ENCODE measurements at regions not wholly inside any gene's neighbourhood (a gene's known extent, or its start where the extent isn't known, plus 50 kb on each side); places are given as distances from the start of the nearest gene placed in this dataset.

GRCh38 chr6:87756858-87757257 is 54.8 kb upstream of the AKIRIN2 start:
- H3K36me3 ChIP-seq (ENCODE audit: control insufficient read depth in 2 of 2, extremely low read depth in 1 of 2, insufficient read depth in 2 of 2, low read length in 2 of 2) = no peaks in the 10 kb centered on the region
- H3K27me3 ChIP-seq (ENCODE audit: control insufficient read depth in 2 of 2, insufficient read depth in 2 of 2, low read length in 2 of 2) = no peaks in the 10 kb centered on the region
- H3K9me1 ChIP-seq (replicated peaks; ENCODE audit: control insufficient read depth, extremely low read depth, insufficient read depth, low read length) = no peaks in the 10 kb centered on the region
- no peaks in the 10 kb centered on the region for H3K9me3 ChIP-seq (replicated peaks; ENCODE audit: control insufficient read depth, insufficient read depth, low read length)
- FAIRE-seq = no peak
- H3K79me2 ChIP-seq (ENCODE audit: control insufficient read depth, insufficient read depth, low read length) = no peaks in the 10 kb centered on the region
- no TSS peak for BruUV-seq (replicated peaks)
- no peak overlapping the region for H3K4me3 ChIP-seq (replicated peaks in 1 of 3; ENCODE audit: insufficient read depth in 1 of 3, low read depth in 1 of 3, low read length in 3 of 3)
- H4K20me1 ChIP-seq (replicated peaks; ENCODE audit: control insufficient read depth, extremely low read depth, insufficient read depth, low read length) = no peaks in the 10 kb centered on the region
- ChIA-PET CTCF (interaction anchor here (1.2 to 1.5 kb wide), 2 partner anchors 8 to 9 kb away, joined by 3 to 4 read pairs; no protein-coding TSS in a partner anchor), POLR2A (no interaction called here)
- H3K4me2 ChIP-seq (ENCODE audit: insufficient read depth, low read length) = no peak overlapping the region
- TF ChIP-seq POLR2AphosphoS5 (IDR thresholded peaks at IDR 0.05; ENCODE audit: insufficient read depth, low read depth, low read length) (no peak), GATA2 (IDR thresholded peaks at IDR 0.05; ENCODE audit: insufficient read depth, insufficient read length, low read depth, low read length) (peak; percentile 70), FOS (IDR thresholded peaks at IDR 0.05; ENCODE audit: borderline replicate concordance, insufficient read depth, low read length) (peak; percentile 53)
- TF ChIP-seq, protein P1, sequence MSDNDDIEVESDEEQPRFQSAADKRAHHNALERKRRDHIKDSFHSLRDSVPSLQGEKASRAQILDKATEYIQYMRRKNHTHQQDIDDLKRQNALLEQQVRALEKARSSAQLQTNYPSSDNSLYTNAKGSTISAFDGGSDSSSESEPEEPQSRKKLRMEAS (IDR thresholded peaks at IDR 0.05; ENCODE audit: insufficient read depth, insufficient read length) = no peak
- intact Hi-C loops (cut with micrococcal nuclease) = no loop called here
- dilution Hi-C loops (cut with MboI; ENCODE audit: extremely low pct_ligation_motif_present, low sequenced_read_pairs) = no loop called here
- no peak overlapping the region for H3K9ac ChIP-seq (replicated peaks; ENCODE audit: extremely low read depth, insufficient read depth, low read length)
- H3K4me1 ChIP-seq (ENCODE audit: control insufficient read depth, extremely low read depth, insufficient read depth, low read length) = no peaks in the 10 kb centered on the region
- H3K27ac ChIP-seq (ENCODE audit: insufficient read depth, low read depth, low read length) = no peak overlapping the region
- DNase-seq (ENCODE audit: low read depth, low spot score) = peak; percentile 26
- peak overlapping the region; percentile 62 for H2AFZ ChIP-seq (ENCODE audit: low read depth, low read length)

DNA sequence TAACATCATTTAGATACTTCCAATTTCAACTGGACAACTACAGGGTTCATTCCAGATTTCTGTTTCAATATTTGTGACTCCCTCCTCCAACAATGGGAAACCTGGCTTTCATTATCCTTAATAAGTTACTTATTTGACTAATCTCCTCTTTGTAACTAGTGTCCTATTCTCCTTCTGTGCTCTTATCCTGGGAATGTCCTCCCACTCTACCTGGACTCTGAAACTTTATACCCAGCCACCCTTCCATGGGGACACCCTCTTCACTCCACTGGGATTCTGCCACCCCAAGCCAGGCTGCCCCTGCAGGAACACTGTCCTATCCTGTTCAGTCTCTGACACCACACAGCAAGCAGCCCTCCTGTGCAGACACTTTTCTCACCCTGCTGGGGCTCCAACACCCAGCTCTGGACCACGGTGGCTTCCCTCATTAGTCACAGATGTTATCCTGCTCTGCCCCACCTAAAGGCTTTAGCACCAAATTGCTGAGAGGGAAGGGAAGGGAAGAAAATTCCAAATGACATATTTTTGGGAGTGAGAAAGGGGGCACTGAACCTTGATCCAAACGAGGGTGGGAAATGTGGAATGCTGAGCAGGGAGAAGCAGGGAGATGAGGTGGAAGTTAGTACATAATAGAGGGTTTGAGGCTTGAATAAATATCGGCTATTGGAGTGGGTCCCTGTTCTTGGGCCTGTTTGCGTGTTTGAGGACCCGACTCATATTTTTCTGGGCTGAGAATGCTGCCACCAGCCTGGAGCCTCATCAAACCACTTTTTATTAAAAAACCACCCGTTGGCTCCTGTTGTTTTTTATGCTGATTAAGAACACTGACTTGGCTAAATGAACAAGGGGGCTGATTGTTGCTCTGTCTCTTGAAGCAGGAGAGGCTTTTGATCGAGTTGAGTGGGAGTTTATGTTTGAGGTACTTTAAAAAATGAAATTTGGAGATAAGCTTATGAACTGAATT is 54.0 kb upstream of the AKIRIN2 start:
- H3K27me3 ChIP-seq (ENCODE audit: control insufficient read depth in 2 of 2, insufficient read depth in 2 of 2, low read length in 2 of 2) = no peaks in the 10 kb centered on the region
- H3K9me3 ChIP-seq (replicated peaks; ENCODE audit: control insufficient read depth, insufficient read depth, low read length) = no peaks in the 10 kb centered on the region
- BruUV-seq (replicated peaks) = no TSS peak
- no peaks in the 10 kb centered on the region for H3K36me3 ChIP-seq (ENCODE audit: control insufficient read depth in 2 of 2, extremely low read depth in 1 of 2, insufficient read depth in 2 of 2, low read length in 2 of 2)
- intact Hi-C loops (cut with micrococcal nuclease) (no loop called here), dilution Hi-C loops (cut with MboI; ENCODE audit: extremely low pct_ligation_motif_present, low sequenced_read_pairs) (no loop called here)
- H3K27ac ChIP-seq (ENCODE audit: insufficient read depth, low read depth, low read length) = no peak overlapping the region
- POLR2A ChIA-PET = no interaction called here
- no peak overlapping the region for H3K4me2 ChIP-seq (ENCODE audit: insufficient read depth, low read length)
- FAIRE-seq (no peak), DNase-seq (ENCODE audit: low read depth, low spot score) (no peak)
- no peaks in the 10 kb centered on the region for H3K9me1 ChIP-seq (replicated peaks; ENCODE audit: control insufficient read depth, extremely low read depth, insufficient read depth, low read length)
- H2AFZ ChIP-seq (ENCODE audit: low read depth, low read length) = peak overlapping the region; percentile 54
- no peaks in the 10 kb centered on the region for H3K79me2 ChIP-seq (ENCODE audit: control insufficient read depth, insufficient read depth, low read length)
- H3K9ac ChIP-seq (replicated peaks; ENCODE audit: extremely low read depth, insufficient read depth, low read length) = no peak overlapping the region
- CTCF ChIA-PET = interaction anchor here (1.2 to 1.5 kb wide), 2 partner anchors 8 to 9 kb away, joined by 3 to 4 read pairs; no protein-coding TSS in a partner anchor
- TF ChIP-seq EZH2 (IDR thresholded peaks at IDR 0.05; ENCODE audit: borderline replicate concordance, low read depth, low read length, severe bottlenecking) = no peak
- TF ChIP-seq JUN (IDR thresholded peaks at IDR 0.05; ENCODE audit: borderline replicate concordance, insufficient read depth, insufficient read length, low read depth) = no peak
- no peak for TF ChIP-seq FOS (IDR thresholded peaks at IDR 0.05; ENCODE audit: borderline replicate concordance, insufficient read depth, low read length)
- TF ChIP-seq, protein P2, sequence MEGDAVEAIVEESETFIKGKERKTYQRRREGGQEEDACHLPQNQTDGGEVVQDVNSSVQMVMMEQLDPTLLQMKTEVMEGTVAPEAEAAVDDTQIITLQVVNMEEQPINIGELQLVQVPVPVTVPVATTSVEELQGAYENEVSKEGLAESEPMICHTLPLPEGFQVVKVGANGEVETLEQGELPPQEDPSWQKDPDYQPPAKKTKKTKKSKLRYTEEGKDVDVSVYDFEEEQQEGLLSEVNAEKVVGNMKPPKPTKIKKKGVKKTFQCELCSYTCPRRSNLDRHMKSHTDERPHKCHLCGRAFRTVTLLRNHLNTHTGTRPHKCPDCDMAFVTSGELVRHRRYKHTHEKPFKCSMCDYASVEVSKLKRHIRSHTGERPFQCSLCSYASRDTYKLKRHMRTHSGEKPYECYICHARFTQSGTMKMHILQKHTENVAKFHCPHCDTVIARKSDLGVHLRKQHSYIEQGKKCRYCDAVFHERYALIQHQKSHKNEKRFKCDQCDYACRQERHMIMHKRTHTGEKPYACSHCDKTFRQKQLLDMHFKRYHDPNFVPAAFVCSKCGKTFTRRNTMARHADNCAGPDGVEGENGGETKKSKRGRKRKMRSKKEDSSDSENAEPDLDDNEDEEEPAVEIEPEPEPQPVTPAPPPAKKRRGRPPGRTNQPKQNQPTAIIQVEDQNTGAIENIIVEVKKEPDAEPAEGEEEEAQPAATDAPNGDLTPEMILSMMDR (IDR thresholded peaks at IDR 0.05; ENCODE audit: extremely low read depth in 1 of 2, insufficient read depth in 1 of 2, low read depth in 1 of 2, low read length in 2 of 2) = no peak
- TF ChIP-seq POLR2A (IDR thresholded peaks at IDR 0.05; ENCODE audit: low read depth, low read length) = no peak
- no peak for TF ChIP-seq POLR2AphosphoS5 (IDR thresholded peaks at IDR 0.05; ENCODE audit: insufficient read depth, low read depth, low read length)
- TF ChIP-seq, protein P1 (IDR thresholded peaks at IDR 0.05; ENCODE audit: insufficient read depth, insufficient read length) = no peak
- TF ChIP-seq MYC (IDR thresholded peaks at IDR 0.05; ENCODE audit: low read depth, low read length) = no peak
- no peak for TF ChIP-seq GATA2 (IDR thresholded peaks at IDR 0.05; ENCODE audit: insufficient read depth, insufficient read length, low read depth, low read length)
- H4K20me1 ChIP-seq (replicated peaks; ENCODE audit: control insufficient read depth, extremely low read depth, insufficient read depth, low read length) = no peaks in the 10 kb centered on the region
- no peaks in the 10 kb centered on the region for H3K4me1 ChIP-seq (ENCODE audit: control insufficient read depth, extremely low read depth, insufficient read depth, low read length)
- no peak overlapping the region for H3K4me3 ChIP-seq (replicated peaks in 1 of 3; ENCODE audit: insufficient read depth in 1 of 3, low read depth in 1 of 3, low read length in 3 of 3)
